Ovary (tissue), 3 donors: ENCODE measurements at regions not wholly inside any gene's neighbourhood (a gene's known extent, or its start where the extent isn't known, plus 50 kb on each side); places are given as distances from the start of the nearest gene placed in this dataset.

Source experiments
- CTCF ChIP-seq, 3 donors: fragments of 450-650 bp in 2 of 3; fragments of 200-600 bp in 1 of 3; IDR thresholded peaks; one replicate each; pipeline versions ENCODE4 v1.5.1 to v1.8.0; 2016 to 2022; ENCODE audit warnings: antibody characterized with exemption in 3 of 3, mild to moderate bottlenecking in 1 of 3
- POLR2A ChIP-seq: fragments of 450-650 bp; IDR thresholded peaks from one replicate; pipeline ENCODE4 v1.6.1; 2017; ENCODE audit warnings: antibody characterized with exemption, mild to moderate bottlenecking, moderate library complexity
- donor health status: DM: no; HTN: no; CAD: no.

- TF ChIP-seq CTCF (IDR thresholded peaks at IDR 0.05): no peak
- no peak for TF ChIP-seq POLR2A
Observed at GRCh38 chr17:73819440-73820395, 175.5 kb upstream of the SDK2 start.
